ENCODE measurements at regions not wholly inside any gene's neighbourhood (a gene's known extent, or its start where the extent isn't known, plus 50 kb on each side); places are given as distances from the start of the nearest gene placed in this dataset.

DNA sequence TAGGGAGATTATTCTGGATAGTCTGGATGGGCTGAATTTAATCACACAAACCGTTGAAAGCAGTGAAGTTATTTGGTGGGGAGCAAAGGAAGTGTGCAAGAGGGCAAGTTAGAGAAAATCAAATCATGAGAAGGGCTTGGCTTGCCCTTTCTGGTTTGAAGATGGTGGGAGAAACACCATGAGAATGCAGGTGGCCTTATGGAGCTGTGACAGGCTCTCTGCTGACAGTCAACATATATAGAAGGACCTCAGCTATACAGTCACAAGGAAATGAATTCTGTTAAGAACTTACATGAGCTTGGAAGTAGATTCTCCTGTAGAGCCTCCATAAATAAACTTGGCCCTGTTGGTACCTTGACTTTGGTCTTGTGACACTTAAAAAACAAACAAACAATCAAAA lies 72.3 kb downstream of the GMNC start:
- Histone ChIP-seq H3K27ac (no peak overlapping the region), H3K36me3 (no peaks in the 10 kb centered on the region), H3K9me3 (no peaks in the 10 kb centered on the region), H3K4me1 (ENCODE audit: insufficient read depth) (no peaks in the 10 kb centered on the region), H3K27me3 (no peaks in the 10 kb centered on the region), H3K4me3 (no peak overlapping the region)
- WGBS, 3 donors: 45 to 54% (median 50%) methylated on average over 1 of the region's 1 CpG
- intact Hi-C loops (cut with DNase I): no loop called here
- DNase-seq: no peak
- TF ChIP-seq POLR2A (IDR thresholded peaks at IDR 0.05) (no peak), CTCF (IDR thresholded peaks at IDR 0.05) (no peak), EP300 (IDR thresholded peaks at IDR 0.05) (no peak)

DNA sequence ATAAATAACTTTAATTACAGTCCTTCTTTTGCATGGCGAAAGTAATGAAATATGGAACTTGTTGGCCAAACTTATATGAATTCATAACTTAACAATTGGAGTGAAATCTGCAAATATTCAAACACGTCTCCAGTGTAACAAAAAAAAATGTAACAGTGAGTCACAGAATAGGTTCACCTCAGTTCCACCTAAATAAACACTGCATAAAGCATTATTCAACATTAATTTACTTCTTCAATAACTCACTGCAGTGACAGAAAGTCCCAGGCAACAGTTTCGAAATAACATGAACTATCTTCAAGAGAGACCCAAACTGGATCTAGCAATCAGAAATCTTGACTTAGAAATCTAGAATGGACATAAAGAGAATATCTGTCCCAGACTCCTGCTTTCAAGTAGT lies 75.6 kb downstream of the GMNC start:
- intact Hi-C loops (cut with DNase I): no loop called here
- TF ChIP-seq EP300 (IDR thresholded peaks at IDR 0.05) (no peak), POLR2A (IDR thresholded peaks at IDR 0.05) (no peak), CTCF (IDR thresholded peaks at IDR 0.05) (no peak)
- WGBS, 3 donors: 83 to 85% (median 83%) methylated on average over 3 of the region's 3 CpGs

DNA sequence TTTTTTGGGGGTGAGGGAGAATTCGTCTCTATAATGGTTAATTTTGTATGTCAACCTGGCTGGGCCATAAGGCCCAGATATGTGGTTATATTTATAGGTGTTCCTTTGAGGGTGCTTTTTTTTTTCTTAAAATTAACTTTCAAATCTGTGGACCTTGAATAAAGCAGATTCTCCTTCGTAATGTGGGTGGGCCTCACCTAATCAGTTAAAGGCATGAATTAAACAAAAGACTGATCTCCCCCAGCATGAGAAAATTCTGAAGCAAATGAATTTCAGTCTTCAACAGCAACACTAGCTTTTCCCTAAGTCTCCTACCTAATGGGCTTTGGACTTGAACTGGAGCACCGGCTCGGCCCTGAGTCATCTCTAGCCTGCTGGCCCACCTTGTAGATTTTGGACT lies 77.4 kb downstream of the GMNC start:
- TF ChIP-seq POLR2A (IDR thresholded peaks at IDR 0.05): no peak
- no peak for TF ChIP-seq CTCF (IDR thresholded peaks at IDR 0.05)
- 90 to 94% (median 93%) methylated on average over 4 of the region's 4 CpGs for WGBS, 3 donors
- no peak overlapping the region for H3K27ac ChIP-seq
- intact Hi-C loops (cut with DNase I): no loop called here
- H3K9me3 ChIP-seq: no peaks in the 10 kb centered on the region
- H3K36me3 ChIP-seq: no peaks in the 10 kb centered on the region
- H3K27me3 ChIP-seq: no peaks in the 10 kb centered on the region
- DNase-seq: no peak
- H3K4me1 ChIP-seq (ENCODE audit: insufficient read depth): no peaks in the 10 kb centered on the region
- H3K4me3 ChIP-seq: no peak overlapping the region

More for the DNA sequence above, 75.6 kb downstream of the GMNC start:
- no peaks in the 10 kb centered on the region for H3K4me1 ChIP-seq (ENCODE audit: insufficient read depth)
- DNase-seq: no peak
- H3K27me3 ChIP-seq: no peaks in the 10 kb centered on the region
- no peaks in the 10 kb centered on the region for H3K9me3 ChIP-seq
- H3K4me3 ChIP-seq: no peak overlapping the region
- no peak overlapping the region for H3K27ac ChIP-seq
- H3K36me3 ChIP-seq: no peaks in the 10 kb centered on the region

DNA sequence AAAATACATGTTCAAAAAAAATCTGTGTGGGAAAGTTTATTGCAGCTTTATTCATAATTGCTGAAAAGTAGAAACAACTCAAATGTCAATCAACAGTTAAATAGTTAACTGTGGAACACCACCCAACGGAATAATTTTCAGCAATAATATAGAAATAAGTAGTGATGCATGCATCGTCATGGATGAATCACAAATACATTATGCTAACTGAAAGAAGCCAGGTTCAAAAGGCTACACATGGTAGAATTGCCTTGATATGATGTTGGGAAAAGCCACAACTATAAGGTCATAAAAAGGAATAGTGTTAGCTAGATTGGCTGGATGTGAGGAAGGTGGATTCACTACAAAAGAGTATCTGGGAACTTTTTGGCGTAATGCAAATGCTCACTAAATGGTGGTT lies 82.0 kb downstream of the GMNC start:
- WGBS, 3 donors: 75 to 83% (median 81%) methylated on average over 3 of the region's 3 CpGs
- Histone ChIP-seq H3K4me1 (ENCODE audit: insufficient read depth) (no peaks in the 10 kb centered on the region), H3K36me3 (no peaks in the 10 kb centered on the region), H3K27ac (no peak overlapping the region), H3K4me3 (no peak overlapping the region), H3K9me3 (no peaks in the 10 kb centered on the region), H3K27me3 (no peaks in the 10 kb centered on the region)
- TF ChIP-seq POLR2A (IDR thresholded peaks at IDR 0.05) (no peak), CTCF (IDR thresholded peaks at IDR 0.05) (no peak), EP300 (IDR thresholded peaks at IDR 0.05) (no peak)
- intact Hi-C loops (cut with DNase I): no loop called here
- no peak for DNase-seq

GRCh38 chr3:190774633-190775032 lies 87.9 kb downstream of the GMNC start:
- no peak for DNase-seq
- Histone ChIP-seq H3K27ac (no peak overlapping the region), H3K4me1 (ENCODE audit: insufficient read depth) (no peaks in the 10 kb centered on the region), H3K4me3 (no peak overlapping the region), H3K9me3 (no peaks in the 10 kb centered on the region), H3K27me3 (no peaks in the 10 kb centered on the region), H3K36me3 (no peaks in the 10 kb centered on the region)
- TF ChIP-seq EP300 (IDR thresholded peaks at IDR 0.05) (no peak), CTCF (IDR thresholded peaks at IDR 0.05) (no peak), POLR2A (IDR thresholded peaks at IDR 0.05) (no peak)
- intact Hi-C loops (cut with DNase I): no loop called here

All from ovary (tissue), 7 donors.